Esophagus squamous epithelium (tissue), 4 donors: ENCODE measurements at regions not wholly inside any gene's neighbourhood (a gene's known extent, or its start where the extent isn't known, plus 50 kb on each side); places are given as distances from the start of the nearest gene placed in this dataset.

Experiments used
- CTCF ChIP-seq, 6 experiments: fragments of 450-650 bp in 4 of 6; fragments of 200-600 bp in 2 of 6; sonication (generic) in 2 of 6; IDR thresholded peaks; one replicate each; pipeline ENCODE4 v1.5.1; 2016 to 2019; ENCODE audit warnings: antibody characterized with exemption in 6 of 6, mild to moderate bottlenecking in 4 of 6, moderate library complexity in 4 of 6
- POLR2A ChIP-seq, 4 donors: fragments of 450-650 bp; IDR thresholded peaks; one replicate each; pipeline ENCODE4 v1.6.1; 2017; ENCODE audit warnings: antibody characterized with exemption in 4 of 4, mild to moderate bottlenecking in 4 of 4, moderate library complexity in 3 of 4

GRCh38 chr3:153338487-153338886 is 176.5 kb downstream of the RAP2B start:
- TF ChIP-seq POLR2A (IDR thresholded peaks at IDR 0.05) = no peak
- TF ChIP-seq CTCF (IDR thresholded peaks at IDR 0.05) = no peak
